SU-DHL-6 (cell line): ENCODE measurements at regions not wholly inside any gene's neighbourhood (a gene's known extent, or its start where the extent isn't known, plus 50 kb on each side); places are given as distances from the start of the nearest gene placed in this dataset.

ENCODE experiments used
- H2AFZ ChIP-seq: fragments of 200-600 bp; sonication (generic); 2 replicates; pipeline ENCODE4 v1.6.1; 2014; ENCODE audit warnings: low read depth, mild to moderate bottlenecking, moderate library complexity, mixed read lengths, antibody characterized with exemption, low read length; ENCODE audit not compliant: severe bottlenecking
- H3F3A ChIP-seq: fragments of 200-600 bp; shearing (Covaris generic); 2 replicates; pipeline ENCODE4 v1.6.0; 2016; ENCODE audit warnings: antibody characterized with exemption, mild to moderate bottlenecking; ENCODE audit not compliant: insufficient read depth
- H3K27ac ChIP-seq: fragments of 200-600 bp; sonication (generic); 2 replicates; pipeline ENCODE4 v1.5.1; 2016; ENCODE audit warnings: low read depth, mild to moderate bottlenecking, low read length, moderate library complexity, mixed read lengths
- H3K27me3 ChIP-seq: fragments of 200-600 bp; sonication (generic), shearing (Covaris generic); 2 replicates; pipeline ENCODE4 v1.6.0; 2014; ENCODE audit warnings: mild to moderate bottlenecking, low read length
- H3K36me3 ChIP-seq: fragments of 200-600 bp; sonication (generic); 2 replicates; pipeline ENCODE4 v1.6.1; 2014; ENCODE audit warnings: mild to moderate bottlenecking, low read length, mixed read lengths
- H3K4me2 ChIP-seq: fragments of 300-600, 200-600 bp; shearing (Covaris generic), sonication (generic); 2 replicates; pipeline ENCODE4 v1.6.0; 2014; ENCODE audit warnings: low read length, low read depth, mild to moderate bottlenecking; ENCODE audit not compliant: poor library complexity, severe bottlenecking
- H3K4me3 ChIP-seq: fragments of 200-600 bp; sonication (generic); 2 replicates; pipeline ENCODE4 v1.5.1; 2014; ENCODE audit warnings: antibody characterized with exemption, low read length, mild to moderate bottlenecking, mixed read lengths; ENCODE audit not compliant: insufficient read depth, poor library complexity, severe bottlenecking
- H3K79me2 ChIP-seq: fragments of 200-600 bp; sonication (generic); 2 replicates; pipeline ENCODE4 v1.6.1; 2014; ENCODE audit warnings: mild to moderate bottlenecking, low read length, moderate library complexity; ENCODE audit not compliant: insufficient read depth
- H3K9ac ChIP-seq: fragments of 200-600 bp; sonication (generic); 2 replicates; pipeline ENCODE4 v1.7.0; 2014; ENCODE audit warnings: mild to moderate bottlenecking, low read length
- H3K9me2 ChIP-seq: fragments of 200-600 bp; sonication (generic); replicated peaks from 2 replicates; pipeline ENCODE4 v1.6.1; 2014; ENCODE audit warnings: low read length; ENCODE audit not compliant: insufficient read depth
- H3K9me3 ChIP-seq: fragments of 200-600 bp; sonication (generic); 2 replicates; pipeline ENCODE4 v1.6.1; 2014; ENCODE audit warnings: low read length, mixed read lengths; ENCODE audit not compliant: insufficient read depth
- H4K20me1 ChIP-seq: fragments of 200-600 bp; sonication (generic); 2 replicates; pipeline ENCODE4 v1.6.1; 2014; ENCODE audit warnings: low read depth, mild to moderate bottlenecking, antibody characterized with exemption, low read length, moderate library complexity, mixed read lengths
- EZH2phosphoT487 ChIP-seq: fragments of 200-600 bp; sonication (generic), shearing (Covaris generic); conservative IDR thresholded peaks from 2 replicates; pipeline ENCODE4 v1.6.1; 2018; ENCODE audit warnings: mild to moderate bottlenecking, antibody characterized with exemption, low read length, moderate library complexity, mixed read lengths
- TF ChIP-seq, protein P1 (sequence below): fragments of 200-600 bp; sonication (generic); IDR thresholded peaks from one replicate; pipeline ENCODE4 v1.5.1; 2017; ENCODE audit warnings: antibody characterized with exemption, mild to moderate bottlenecking, low read length, moderate library complexity; ENCODE audit not compliant: insufficient read depth, poor library complexity, severe bottlenecking

DNA sequence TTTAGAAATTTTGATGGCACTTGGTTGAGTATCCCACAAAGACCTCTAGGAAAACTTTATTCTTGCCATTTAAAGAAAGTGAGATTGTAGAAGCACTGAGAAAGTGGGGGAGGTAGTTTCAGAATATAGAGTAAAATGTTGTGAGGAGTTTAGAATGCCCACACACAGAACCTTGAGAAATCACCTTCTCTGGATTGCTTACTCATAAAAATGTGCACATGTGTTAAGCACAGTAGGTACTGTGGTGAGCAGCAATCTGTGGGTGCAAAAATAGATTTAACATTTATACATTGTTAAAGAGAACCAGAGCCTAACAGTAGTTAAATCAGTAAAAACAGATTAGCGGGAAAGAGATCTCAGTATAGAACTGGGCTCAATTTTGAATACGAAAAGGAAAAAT lies 201.2 kb upstream of the NWD2 start:
- no peak overlapping the region for H3K9ac ChIP-seq
- TF ChIP-seq EZH2phosphoT487 = no peak
- TF ChIP-seq, protein P1, sequence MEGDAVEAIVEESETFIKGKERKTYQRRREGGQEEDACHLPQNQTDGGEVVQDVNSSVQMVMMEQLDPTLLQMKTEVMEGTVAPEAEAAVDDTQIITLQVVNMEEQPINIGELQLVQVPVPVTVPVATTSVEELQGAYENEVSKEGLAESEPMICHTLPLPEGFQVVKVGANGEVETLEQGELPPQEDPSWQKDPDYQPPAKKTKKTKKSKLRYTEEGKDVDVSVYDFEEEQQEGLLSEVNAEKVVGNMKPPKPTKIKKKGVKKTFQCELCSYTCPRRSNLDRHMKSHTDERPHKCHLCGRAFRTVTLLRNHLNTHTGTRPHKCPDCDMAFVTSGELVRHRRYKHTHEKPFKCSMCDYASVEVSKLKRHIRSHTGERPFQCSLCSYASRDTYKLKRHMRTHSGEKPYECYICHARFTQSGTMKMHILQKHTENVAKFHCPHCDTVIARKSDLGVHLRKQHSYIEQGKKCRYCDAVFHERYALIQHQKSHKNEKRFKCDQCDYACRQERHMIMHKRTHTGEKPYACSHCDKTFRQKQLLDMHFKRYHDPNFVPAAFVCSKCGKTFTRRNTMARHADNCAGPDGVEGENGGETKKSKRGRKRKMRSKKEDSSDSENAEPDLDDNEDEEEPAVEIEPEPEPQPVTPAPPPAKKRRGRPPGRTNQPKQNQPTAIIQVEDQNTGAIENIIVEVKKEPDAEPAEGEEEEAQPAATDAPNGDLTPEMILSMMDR = no peak
- no peaks in the 10 kb centered on the region for H3K36me3 ChIP-seq
- no peak overlapping the region for H3K4me3 ChIP-seq
- no peaks in the 10 kb centered on the region for H3F3A ChIP-seq
- no peaks in the 10 kb centered on the region for H3K27me3 ChIP-seq
- H3K27ac ChIP-seq = no peak overlapping the region
- no peaks in the 10 kb centered on the region for H3K79me2 ChIP-seq
- no peak overlapping the region for H3K4me2 ChIP-seq
- no peak overlapping the region for H2AFZ ChIP-seq
- H3K9me3 ChIP-seq = no peaks in the 10 kb centered on the region
- H3K9me2 ChIP-seq = no peaks in the 10 kb centered on the region
- no peaks in the 10 kb centered on the region for H4K20me1 ChIP-seq

DNA sequence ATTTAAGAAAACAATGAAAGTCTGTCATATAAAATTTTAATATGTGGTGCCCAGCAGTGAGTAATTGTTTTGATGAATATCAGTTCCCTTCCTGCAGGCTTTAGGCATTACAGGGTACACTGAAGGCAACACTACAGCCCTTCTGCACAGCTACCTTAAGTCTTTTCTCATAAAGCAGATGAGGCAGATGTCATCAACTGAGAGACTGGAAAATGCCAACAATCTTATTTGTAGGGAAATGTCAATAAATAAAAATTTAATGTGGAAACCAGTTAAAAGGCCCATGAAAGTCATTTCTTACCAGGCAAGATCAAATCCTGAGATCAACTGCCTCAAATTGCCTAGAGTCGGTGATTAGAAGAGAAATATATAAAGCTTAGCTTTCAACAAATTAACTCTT lies 193.4 kb upstream of the NWD2 start:
- Histone ChIP-seq H3K27me3 (0 out of 2 replicates have a peak, but pooled peaks cover 3% of the 10 kb centered on the region), H3K4me2 (no peak overlapping the region), H3F3A (no peaks in the 10 kb centered on the region), H3K9me2 (no peaks in the 10 kb centered on the region), H2AFZ (no peak overlapping the region), H3K9me3 (no peaks in the 10 kb centered on the region), H3K4me3 (no peak overlapping the region), H3K27ac (no peak overlapping the region), H3K79me2 (no peaks in the 10 kb centered on the region), H3K36me3 (no peaks in the 10 kb centered on the region), H3K9ac (no peak overlapping the region), H4K20me1 (no peaks in the 10 kb centered on the region)
- TF ChIP-seq, protein P1 = no peak
- TF ChIP-seq EZH2phosphoT487 = no peak

DNA sequence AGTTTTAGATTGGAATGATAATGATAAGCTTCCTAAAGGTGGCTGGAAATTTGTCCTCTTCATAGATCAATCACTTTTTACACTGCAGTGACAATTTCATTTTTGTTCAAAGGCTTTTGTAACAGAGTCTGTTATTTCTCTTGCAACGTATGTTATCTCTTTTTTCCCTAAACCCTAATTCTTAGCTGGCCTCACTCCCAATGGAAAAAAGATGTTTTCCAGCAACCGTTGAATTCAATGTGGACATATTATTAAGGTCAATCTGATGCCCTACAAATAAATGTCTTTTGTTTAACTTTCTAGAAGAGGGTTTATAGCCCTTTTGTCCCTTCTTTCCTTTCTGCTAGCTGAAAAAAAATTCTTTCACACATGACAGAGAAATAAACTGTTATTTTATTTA lies 192.7 kb upstream of the NWD2 start:
- Histone ChIP-seq H2AFZ (no peak overlapping the region), H3F3A (no peaks in the 10 kb centered on the region), H3K9ac (no peak overlapping the region), H3K36me3 (no peaks in the 10 kb centered on the region), H3K4me3 (no peak overlapping the region), H3K9me2 (no peaks in the 10 kb centered on the region), H3K27ac (no peak overlapping the region), H3K4me2 (no peak overlapping the region), H3K27me3 (0 out of 2 replicates have a peak, but pooled peaks cover 3% of the 10 kb centered on the region), H4K20me1 (no peaks in the 10 kb centered on the region), H3K79me2 (no peaks in the 10 kb centered on the region), H3K9me3 (no peaks in the 10 kb centered on the region)
- TF ChIP-seq, protein P1 = no peak
- no peak for TF ChIP-seq EZH2phosphoT487

DNA sequence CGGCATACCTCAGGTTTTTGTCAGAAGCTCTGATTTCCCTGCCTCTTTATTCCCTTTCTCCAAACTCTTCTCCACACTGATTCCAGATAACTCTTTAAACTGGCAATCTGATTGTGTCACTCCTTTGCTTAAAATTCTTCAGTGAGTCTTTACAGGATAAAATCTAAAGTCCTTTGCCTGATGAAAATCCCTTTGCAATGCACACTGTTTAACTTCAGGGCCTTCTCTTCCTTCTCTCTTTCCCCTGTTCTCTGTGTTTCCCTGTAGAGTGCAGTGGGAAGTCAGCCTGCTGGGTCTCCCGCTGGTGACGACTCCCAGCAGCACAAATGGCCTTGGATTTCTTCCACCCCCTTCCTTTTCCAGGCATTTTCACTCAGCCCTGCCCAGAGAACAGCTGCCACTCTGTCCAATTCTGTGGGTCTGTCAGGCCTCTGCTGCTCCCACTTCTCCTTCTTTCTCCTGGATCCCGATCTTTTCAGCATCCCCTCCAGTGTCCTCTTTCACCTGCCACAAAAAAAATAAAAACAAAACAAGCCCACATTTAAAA lies 189.9 kb upstream of the NWD2 start:
- Histone ChIP-seq H3K27ac (no peak overlapping the region), H2AFZ (no peak overlapping the region), H3K9ac (no peak overlapping the region), H3K4me2 (no peak overlapping the region), H4K20me1 (no peaks in the 10 kb centered on the region), H3K36me3 (no peaks in the 10 kb centered on the region), H3K27me3 (0 out of 2 replicates have a peak, but pooled peaks cover 3% of the 10 kb centered on the region), H3K79me2 (no peaks in the 10 kb centered on the region), H3F3A (no peaks in the 10 kb centered on the region), H3K9me2 (no peaks in the 10 kb centered on the region), H3K4me3 (no peak overlapping the region), H3K9me3 (no peaks in the 10 kb centered on the region)
- TF ChIP-seq, protein P1 = no peak
- TF ChIP-seq EZH2phosphoT487 = no peak
